ENCODE measurements at regions not wholly inside any gene's neighbourhood (a gene's known extent, or its start where the extent isn't known, plus 50 kb on each side); places are given as distances from the start of the nearest gene placed in this dataset.
A peak's percentile ranks its signal among the peaks of the same experiment; 100 is the strongest.

DNA sequence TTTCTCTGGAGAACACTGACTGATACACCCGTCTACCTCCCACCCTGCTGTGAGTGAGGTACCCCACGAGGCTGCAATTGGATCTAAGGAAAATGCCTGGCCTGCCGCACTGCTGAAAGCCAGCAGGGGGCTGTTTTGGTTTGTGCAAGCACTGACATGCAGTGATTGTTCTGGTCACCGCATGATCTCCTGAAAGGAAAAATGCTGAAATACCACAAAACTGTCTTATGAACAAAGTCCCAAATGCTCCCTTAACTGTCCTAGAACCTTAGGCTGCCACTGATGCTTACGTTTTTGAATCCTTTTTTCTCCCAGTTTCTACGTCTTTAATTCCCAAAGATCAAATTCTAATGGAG, 132.7 kb downstream of the JCAD start:
- Histone ChIP-seq H3K27ac (no peak overlapping the region), H3K9me3 (replicated peaks in 1 of 3) (no peaks in the 10 kb centered on the region), H3K36me3 (replicated peaks in 1 of 2) (no peaks in the 10 kb centered on the region), H3K27me3 (no peaks in the 10 kb centered on the region), H3K4me1 (replicated peaks in 1 of 2) (no peaks in the 10 kb centered on the region), H3K4me3 (no peak overlapping the region)
- DNase-seq = peak in 2 of 7 donors; percentile 14 to 71
- TF ChIP-seq POLR2A (IDR thresholded peaks at IDR 0.05) (no peak), CTCF (IDR thresholded peaks at IDR 0.05) (peak in 5 of 6 experiments; percentile 21 to 55 (median 33))
- intact Hi-C loops (cut with DNase I) = no loop called here
- WGBS, 4 donors = 54 to 63% (median 59%) methylated on average over 5 to 6 of the region's 6 CpGs

GRCh38 chr10:29925771-29926692, 133.4 kb downstream of the JCAD start:
- Histone ChIP-seq H3K4me3 (no peak overlapping the region), H3K9me3 (replicated peaks in 1 of 3) (no peaks in the 10 kb centered on the region), H3K36me3 (replicated peaks in 1 of 2) (no peaks in the 10 kb centered on the region), H3K27me3 (no peaks in the 10 kb centered on the region), H3K4me1 (replicated peaks in 1 of 2) (no peaks in the 10 kb centered on the region), H3K27ac (no peak overlapping the region)
- intact Hi-C loops (cut with DNase I) = no loop called here
- TF ChIP-seq POLR2A (IDR thresholded peaks at IDR 0.05) = no peak
- TF ChIP-seq CTCF (IDR thresholded peaks at IDR 0.05) = no peak
- no peak for DNase-seq
- 53 to 63% (median 58%) methylated on average over 12 of the region's 12 CpGs for WGBS, 4 donors

- intact Hi-C loops (cut with DNase I) = no loop called here
- no peak for DNase-seq
- Histone ChIP-seq H3K36me3 (replicated peaks in 1 of 2) (no peaks in the 10 kb centered on the region), H3K4me3 (no peak overlapping the region), H3K27ac (no peak overlapping the region), H3K4me1 (replicated peaks in 1 of 2) (no peaks in the 10 kb centered on the region), H3K27me3 (no peaks in the 10 kb centered on the region), H3K9me3 (replicated peaks in 1 of 3) (no peaks in the 10 kb centered on the region)
- TF ChIP-seq POLR2A (IDR thresholded peaks at IDR 0.05) (no peak), CTCF (IDR thresholded peaks at IDR 0.05) (no peak)
- WGBS, 4 donors = 86 to 91% (median 87%) methylated on average over 3 of the region's 3 CpGs
Observed at GRCh38 chr10:29924436-29924835, 134.9 kb downstream of the JCAD start.

GRCh38 chr10:29923416-29923965, 135.9 kb downstream of the JCAD start:
- no peak for DNase-seq
- H3K27ac ChIP-seq = no peak overlapping the region
- H3K4me3 ChIP-seq = no peak overlapping the region
- no peaks in the 10 kb centered on the region for H3K36me3 ChIP-seq (replicated peaks in 1 of 2)
- TF ChIP-seq CTCF (IDR thresholded peaks at IDR 0.05) (no peak), POLR2A (IDR thresholded peaks at IDR 0.05) (no peak)
- WGBS, 4 donors = 85 to 91% (median 86%) methylated on average over 7 of the region's 7 CpGs
- intact Hi-C loops (cut with DNase I) = no loop called here
- H3K27me3 ChIP-seq = no peaks in the 10 kb centered on the region
- H3K9me3 ChIP-seq (replicated peaks in 1 of 3) = no peaks in the 10 kb centered on the region
- H3K4me1 ChIP-seq (replicated peaks in 1 of 2) = no peaks in the 10 kb centered on the region

Data from adrenal gland (tissue), 9 donors.